Stimulated activated CD4-positive, alpha-beta T cell treated with anti-CD3 and anti-CD28 coated beads, TNF-alpha, amount 100 ng/mL, for 24 hours (primary cell): ENCODE measurements at regions not wholly inside any gene's neighbourhood (a gene's known extent, or its start where the extent isn't known, plus 50 kb on each side); places are given as distances from the start of the nearest gene placed in this dataset.

Source experiments
- DNase-seq, 3 experiments: peaks; one replicate each; pipeline ENCODE4 v3.0.0-alpha.2; 2020; ENCODE audit warnings: low read depth in 3 of 3

GRCh38 chr12:40552868-40553267 lies 139.4 kb upstream of the CNTN1 start:
- DNase-seq, result no peak

- DNase-seq, result no peak
These were observed 134.3 kb upstream of the CNTN1 start for GRCh38 chr12:40557980-40558379.

GRCh38 chr12:40559865-40560264 lies 132.4 kb upstream of the CNTN1 start:
- DNase-seq, result no peak

GRCh38 chr12:40560848-40561247 lies 131.4 kb upstream of the CNTN1 start:
- DNase-seq, result no peak

- no peak for DNase-seq
These were observed 130.8 kb upstream of the CNTN1 start for GRCh38 chr12:40561395-40561966.

- no peak for DNase-seq
These were observed 127.1 kb upstream of the CNTN1 start for GRCh38 chr12:40565029-40565633.

- no peak for DNase-seq
These were observed 126.0 kb upstream of the CNTN1 start for GRCh38 chr12:40566271-40566670.

- no peak for DNase-seq
These were observed 122.5 kb upstream of the CNTN1 start for GRCh38 chr12:40569626-40570179.

- DNase-seq, result no peak
These were observed 119.2 kb upstream of the CNTN1 start for GRCh38 chr12:40573024-40573423.

- no peak for DNase-seq
These were observed 116.3 kb upstream of the CNTN1 start for GRCh38 chr12:40575987-40576386.

GRCh38 chr12:40577834-40578233 lies 114.4 kb upstream of the CNTN1 start:
- DNase-seq, result no peak

- DNase-seq, result no peak
These were observed 112.6 kb upstream of the CNTN1 start for GRCh38 chr12:40579687-40580086.

- DNase-seq, result no peak
These were observed 111.9 kb upstream of the CNTN1 start for GRCh38 chr12:40580346-40580745.

- no peak for DNase-seq
These were observed 110.3 kb upstream of the CNTN1 start for GRCh38 chr12:40581889-40582288.

- DNase-seq, result no peak
These were observed 108.5 kb upstream of the CNTN1 start for GRCh38 chr12:40583743-40584142.

- DNase-seq, result no peak
These were observed 107.5 kb upstream of the CNTN1 start for GRCh38 chr12:40584763-40585162.

GRCh38 chr12:40586823-40587222 lies 105.4 kb upstream of the CNTN1 start:
- DNase-seq, result no peak

- DNase-seq, result no peak
These were observed 104.8 kb upstream of the CNTN1 start for GRCh38 chr12:40587421-40587820.

GRCh38 chr12:40587970-40588369 lies 104.3 kb upstream of the CNTN1 start:
- DNase-seq, result no peak

- no peak for DNase-seq
These were observed 95.1 kb upstream of the CNTN1 start for GRCh38 chr12:40597133-40597532.

- DNase-seq, result no peak
These were observed 94.2 kb upstream of the CNTN1 start for GRCh38 chr12:40598073-40598472.

- no peak for DNase-seq
These were observed 89.7 kb upstream of the CNTN1 start for GRCh38 chr12:40602562-40602961.

- no peak for DNase-seq
These were observed 77.3 kb upstream of the CNTN1 start for GRCh38 chr12:40614923-40615322.

GRCh38 chr12:40615590-40615989 lies 76.6 kb upstream of the CNTN1 start:
- no peak for DNase-seq
